ENCODE measurements at regions not wholly inside any gene's neighbourhood (a gene's known extent, or its start where the extent isn't known, plus 50 kb on each side); places are given as distances from the start of the nearest gene placed in this dataset.

- DNase-seq (ENCODE audit: low read depth, low spot score), result peak; percentile 55
These were observed 97.4 kb downstream of the RFLNA start for GRCh38 chr12:124392271-124392666.

More at GRCh38 chr12:124392271-124392666, 97.4 kb downstream of the RFLNA start:
- peak overlapping the region; percentile 92 for H3K4me2 ChIP-seq (ENCODE audit: low read length)
- intact Hi-C loops (cut with micrococcal nuclease), result loop anchor here (10.0 kb wide), 1 partner anchor 173 kb away; the partner anchor contains the start of gene NCOR2
- H3K9me3 ChIP-seq (ENCODE audit: control insufficient read depth in 1 of 2, insufficient read depth in 1 of 2, low read depth in 1 of 2, low read length in 2 of 2), result no peaks in the 10 kb centered on the region
- ChIA-PET CTCF (interaction anchor here (1.0 kb wide), 1 partner anchor 25 kb away, joined by 3 read pairs; no protein-coding TSS in a partner anchor), POLR2A (no interaction called here), RAD21 (ENCODE audit: low non-redundant PET in 1 of 2, low total read pairs in 2 of 2, uncharacterized antibody in 2 of 2, unreplicated experiment in 2 of 2) (interaction anchor here in 1 of 2 experiments (0.6 kb wide), 1 partner anchor 131 kb away, joined by 3 read pairs; no protein-coding TSS in a partner anchor)
- no peak overlapping the region for H2AFZ ChIP-seq (ENCODE audit: low read depth, low read length, poor library complexity, severe bottlenecking)
- TF ChIP-seq, protein P1, sequence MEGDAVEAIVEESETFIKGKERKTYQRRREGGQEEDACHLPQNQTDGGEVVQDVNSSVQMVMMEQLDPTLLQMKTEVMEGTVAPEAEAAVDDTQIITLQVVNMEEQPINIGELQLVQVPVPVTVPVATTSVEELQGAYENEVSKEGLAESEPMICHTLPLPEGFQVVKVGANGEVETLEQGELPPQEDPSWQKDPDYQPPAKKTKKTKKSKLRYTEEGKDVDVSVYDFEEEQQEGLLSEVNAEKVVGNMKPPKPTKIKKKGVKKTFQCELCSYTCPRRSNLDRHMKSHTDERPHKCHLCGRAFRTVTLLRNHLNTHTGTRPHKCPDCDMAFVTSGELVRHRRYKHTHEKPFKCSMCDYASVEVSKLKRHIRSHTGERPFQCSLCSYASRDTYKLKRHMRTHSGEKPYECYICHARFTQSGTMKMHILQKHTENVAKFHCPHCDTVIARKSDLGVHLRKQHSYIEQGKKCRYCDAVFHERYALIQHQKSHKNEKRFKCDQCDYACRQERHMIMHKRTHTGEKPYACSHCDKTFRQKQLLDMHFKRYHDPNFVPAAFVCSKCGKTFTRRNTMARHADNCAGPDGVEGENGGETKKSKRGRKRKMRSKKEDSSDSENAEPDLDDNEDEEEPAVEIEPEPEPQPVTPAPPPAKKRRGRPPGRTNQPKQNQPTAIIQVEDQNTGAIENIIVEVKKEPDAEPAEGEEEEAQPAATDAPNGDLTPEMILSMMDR (IDR thresholded peaks at IDR 0.05 in 2 of 3, conservative IDR thresholded peaks at IDR 0.05 in 1 of 3; ENCODE audit: borderline replicate concordance in 1 of 3, insufficient read depth in 1 of 3, low read depth in 2 of 3, low read length in 2 of 3), result peak in 2 of 3 experiments; percentile 35 to 43; a peak in 4 of 6 replicates
- TF ChIP-seq RAD21 (IDR thresholded peaks at IDR 0.05; ENCODE audit: low read depth), result no peak
- no peaks in the 10 kb centered on the region for H3K9me2 ChIP-seq (ENCODE audit: insufficient read depth)
- H3K9ac ChIP-seq (ENCODE audit: low read length), result peak overlapping the region; percentile 71
- H3K27me3 ChIP-seq (ENCODE audit: insufficient read depth, low read length), result no peaks in the 10 kb centered on the region
- H3K4me1 ChIP-seq (ENCODE audit: control insufficient read depth in 1 of 2, insufficient read depth in 2 of 2, low read length in 2 of 2), result peaks cover 44 to 91% of the 10 kb centered on the region in 2 experiments
- H4K20me1 ChIP-seq (ENCODE audit: insufficient read depth), result no peaks in the 10 kb centered on the region
- peak; percentile 75 for ATAC-seq
- H3K79me2 ChIP-seq (ENCODE audit: insufficient read depth, low read length), result no peaks in the 10 kb centered on the region
- BruUV-seq (replicated peaks), result no TSS peak
- H3K36me3 ChIP-seq (ENCODE audit: control insufficient read depth in 1 of 2, insufficient read depth in 2 of 2, low read length in 2 of 2), result peaks cover under 1 to 2% of the 10 kb centered on the region in 2 experiments; a peak in 1 of 4 replicates
- peak overlapping the region; percentile 88 for H3K27ac ChIP-seq (ENCODE audit: low read depth, low read length)
- H3K4me3 ChIP-seq (replicated peaks in 1 of 2; ENCODE audit: low read depth in 1 of 2, low read length in 2 of 2), result peak overlapping the region in 1 of 2 experiments; percentile 30; a peak in 2 of 4 replicates
